ENCODE measurements at regions not wholly inside any gene's neighbourhood (a gene's known extent, or its start where the extent isn't known, plus 50 kb on each side); places are given as distances from the start of the nearest gene placed in this dataset.

DNA sequence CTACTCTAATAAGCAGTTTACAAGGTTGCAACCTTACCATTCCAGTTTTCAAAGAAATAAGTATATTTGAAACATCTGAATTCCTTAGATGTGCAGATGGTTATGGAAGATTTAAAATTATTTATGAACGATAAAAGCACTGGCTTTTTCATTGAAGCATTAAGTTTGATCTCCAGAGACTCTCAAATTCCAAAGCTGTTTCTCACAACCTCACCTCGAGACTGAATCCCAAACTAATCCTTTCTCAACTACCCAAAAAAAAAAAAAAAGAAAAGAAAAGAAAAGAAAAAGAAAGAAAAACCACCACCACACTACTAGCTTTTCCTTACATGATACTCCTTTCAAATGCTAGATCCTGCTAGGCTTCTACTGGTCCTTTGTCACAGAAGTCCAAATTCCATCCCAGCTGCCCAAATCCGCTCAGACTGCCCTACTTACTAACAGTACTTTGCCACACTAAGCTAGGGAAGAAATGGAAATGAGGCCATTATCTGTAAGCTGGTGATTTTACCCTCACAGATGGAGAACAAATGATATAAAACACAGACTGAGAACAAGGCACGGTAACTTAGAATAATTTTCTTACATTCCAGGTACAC is 100.6 kb upstream of the CDK1 start:
- DNase-seq (ENCODE audit: low read depth) = no peak
- TF ChIP-seq, protein P1, sequence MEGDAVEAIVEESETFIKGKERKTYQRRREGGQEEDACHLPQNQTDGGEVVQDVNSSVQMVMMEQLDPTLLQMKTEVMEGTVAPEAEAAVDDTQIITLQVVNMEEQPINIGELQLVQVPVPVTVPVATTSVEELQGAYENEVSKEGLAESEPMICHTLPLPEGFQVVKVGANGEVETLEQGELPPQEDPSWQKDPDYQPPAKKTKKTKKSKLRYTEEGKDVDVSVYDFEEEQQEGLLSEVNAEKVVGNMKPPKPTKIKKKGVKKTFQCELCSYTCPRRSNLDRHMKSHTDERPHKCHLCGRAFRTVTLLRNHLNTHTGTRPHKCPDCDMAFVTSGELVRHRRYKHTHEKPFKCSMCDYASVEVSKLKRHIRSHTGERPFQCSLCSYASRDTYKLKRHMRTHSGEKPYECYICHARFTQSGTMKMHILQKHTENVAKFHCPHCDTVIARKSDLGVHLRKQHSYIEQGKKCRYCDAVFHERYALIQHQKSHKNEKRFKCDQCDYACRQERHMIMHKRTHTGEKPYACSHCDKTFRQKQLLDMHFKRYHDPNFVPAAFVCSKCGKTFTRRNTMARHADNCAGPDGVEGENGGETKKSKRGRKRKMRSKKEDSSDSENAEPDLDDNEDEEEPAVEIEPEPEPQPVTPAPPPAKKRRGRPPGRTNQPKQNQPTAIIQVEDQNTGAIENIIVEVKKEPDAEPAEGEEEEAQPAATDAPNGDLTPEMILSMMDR (conservative IDR thresholded peaks at IDR 0.05; ENCODE audit: control insufficient read depth, insufficient read depth, low read depth, low read length) = no peak

GRCh38 chr10:60675236-60675635 is 103.0 kb upstream of the CDK1 start:
- TF ChIP-seq, protein P1 (conservative IDR thresholded peaks at IDR 0.05; ENCODE audit: control insufficient read depth, insufficient read depth, low read depth, low read length) = no peak

More for the DNA sequence above, 100.6 kb upstream of the CDK1 start:
- H3K4me3 ChIP-seq (ENCODE audit: control insufficient read depth, low read depth, low read length) = no peak overlapping the region

DNA sequence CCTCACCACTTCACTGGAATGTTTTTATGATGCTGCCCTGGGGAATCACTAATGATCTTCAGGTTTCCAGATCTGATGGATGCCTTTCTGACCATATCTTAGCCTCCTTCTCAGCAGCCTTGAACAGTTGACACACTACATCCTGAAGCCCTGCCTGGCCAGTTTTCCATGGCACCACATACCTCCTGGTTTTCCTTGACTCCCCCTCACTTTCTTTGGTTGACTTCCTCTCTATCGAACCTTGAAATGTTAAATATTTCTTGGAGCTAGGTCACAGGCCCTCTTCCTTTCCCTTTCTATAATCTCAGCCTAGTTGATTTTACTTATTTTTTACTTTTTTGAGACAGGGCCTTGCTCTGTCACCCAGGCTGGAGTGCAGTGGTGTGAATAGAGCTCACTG is 108.8 kb upstream of the CDK1 start:
- no peak for DNase-seq (ENCODE audit: low read depth)
- TF ChIP-seq, protein P1 (conservative IDR thresholded peaks at IDR 0.05; ENCODE audit: control insufficient read depth, insufficient read depth, low read depth, low read length) = no peak
- H3K4me3 ChIP-seq (ENCODE audit: control insufficient read depth, low read depth, low read length) = no peak overlapping the region

More at GRCh38 chr10:60675236-60675635, 103.0 kb upstream of the CDK1 start:
- no peak for DNase-seq (ENCODE audit: low read depth)
- no peak overlapping the region for H3K4me3 ChIP-seq (ENCODE audit: control insufficient read depth, low read depth, low read length)

DNA sequence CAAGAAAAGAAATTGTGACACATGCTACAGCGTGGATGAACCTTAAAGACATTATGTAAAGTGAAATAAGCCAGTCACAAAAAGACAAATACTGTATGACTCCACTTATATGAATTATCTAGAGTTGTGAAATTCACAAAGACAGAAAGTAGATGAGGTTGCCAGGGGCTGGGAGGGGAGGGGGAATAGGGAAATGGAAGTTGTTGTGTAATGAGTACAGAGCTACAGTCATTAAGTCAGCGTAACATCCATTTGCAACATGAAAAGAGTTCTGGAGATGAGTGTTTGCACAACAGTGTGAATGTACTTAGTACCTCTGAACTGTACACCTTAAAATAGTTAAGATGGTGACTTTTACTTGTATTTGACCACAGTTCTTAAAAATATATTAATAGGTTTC is 112.1 kb upstream of the CDK1 start:
- TF ChIP-seq, protein P1 (conservative IDR thresholded peaks at IDR 0.05; ENCODE audit: control insufficient read depth, insufficient read depth, low read depth, low read length) = no peak
- no peak overlapping the region for H3K4me3 ChIP-seq (ENCODE audit: control insufficient read depth, low read depth, low read length)
- DNase-seq (ENCODE audit: low read depth) = peak; percentile 32

DNA sequence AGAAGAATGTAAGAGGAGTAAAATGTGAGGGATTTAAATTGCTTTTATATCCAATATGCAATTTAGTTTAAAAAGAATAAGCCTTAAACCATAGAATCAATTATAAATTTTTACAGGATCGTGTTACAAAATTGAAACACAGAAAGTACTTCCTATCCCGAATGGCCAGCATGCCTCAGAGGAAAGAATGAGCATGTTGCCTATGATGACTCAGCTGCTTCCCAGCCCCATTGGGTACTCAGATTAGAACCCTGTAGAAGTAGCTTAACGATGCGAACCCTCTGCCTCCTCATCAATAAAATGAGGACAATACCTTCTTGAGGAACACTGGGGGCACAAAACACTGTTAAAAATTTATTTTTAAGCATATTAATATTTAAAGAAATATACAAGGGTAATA is 113.4 kb upstream of the CDK1 start:
- TF ChIP-seq, protein P1 (conservative IDR thresholded peaks at IDR 0.05; ENCODE audit: control insufficient read depth, insufficient read depth, low read depth, low read length) = no peak
- DNase-seq (ENCODE audit: low read depth) = peak; percentile 7
- H3K4me3 ChIP-seq (ENCODE audit: control insufficient read depth, low read depth, low read length) = no peak overlapping the region

GRCh38 chr10:60663850-60664249 is 114.4 kb upstream of the CDK1 start:
- no peak for DNase-seq (ENCODE audit: low read depth)
- no peak overlapping the region for H3K4me3 ChIP-seq (ENCODE audit: control insufficient read depth, low read depth, low read length)
- TF ChIP-seq, protein P1 (conservative IDR thresholded peaks at IDR 0.05; ENCODE audit: control insufficient read depth, insufficient read depth, low read depth, low read length) = no peak
